GM23338 (cell line): ENCODE measurements at regions not wholly inside any gene's neighbourhood (a gene's known extent, or its start where the extent isn't known, plus 50 kb on each side); places are given as distances from the start of the nearest gene placed in this dataset.

Experiments
- ATAC-seq: fragments of 200-7000 bp; cut with Tn5 transposase; 3 replicates; pipeline ENCODE4 v1.9.1; 2020
- DNase-seq: peaks from one replicate; pipeline ENCODE4 v3.0.0-alpha.2; 2015; ENCODE audit warnings: low spot score
- H2AFZ ChIP-seq: fragments of 200-600 bp; sonication (generic); 2 replicates; pipeline ENCODE4 v1.8.0; 2016; ENCODE audit warnings: antibody characterized with exemption, mild to moderate bottlenecking, moderate library complexity
- H3F3A ChIP-seq: fragments of 200-600 bp; sonication (generic); replicated peaks from 2 replicates; pipeline ENCODE4 v1.8.0; 2017; ENCODE audit warnings: antibody characterized with exemption, mixed run types, low read depth
- H3K27ac ChIP-seq: fragments of 200-600 bp; sonication (generic); 2 replicates; pipeline ENCODE4 v1.6.1; 2016; ENCODE audit warnings: low read depth
- H3K27me3 ChIP-seq: fragments of 200-600 bp; sonication (generic); 2 replicates; pipeline ENCODE4 v1.8.0; 2016; ENCODE audit warnings: mild to moderate bottlenecking, mixed run types, moderate library complexity; ENCODE audit not compliant: insufficient read depth
- H3K36me3 ChIP-seq: fragments of 200-600 bp; sonication (generic); 2 replicates; pipeline ENCODE4 v1.8.0; 2016; ENCODE audit warnings: mild to moderate bottlenecking; ENCODE audit not compliant: insufficient read depth
- H3K4me1 ChIP-seq: fragments of 200-600 bp; sonication (generic); 2 replicates; pipeline ENCODE4 v1.8.0; 2016; ENCODE audit warnings: mild to moderate bottlenecking, moderate library complexity; ENCODE audit not compliant: insufficient read depth
- H3K4me2 ChIP-seq: fragments of 200-600 bp; sonication (generic); 2 replicates; pipeline ENCODE4 v1.7.1; 2017; ENCODE audit warnings: mixed run types
- H3K4me3 ChIP-seq: fragments of 200-600 bp; sonication (generic); 2 replicates; pipeline ENCODE4 v1.6.1; 2016; ENCODE audit warnings: mixed run types
- H3K79me2 ChIP-seq: fragments of 200-600 bp; sonication (generic); replicated peaks from 2 replicates; pipeline ENCODE4 v1.8.0; 2017; ENCODE audit warnings: mild to moderate bottlenecking; ENCODE audit not compliant: insufficient read depth
- H3K9me2 ChIP-seq: fragments of 200-600 bp; sonication (generic); 2 replicates; pipeline ENCODE4 v1.8.0; 2017; ENCODE audit not compliant: insufficient read depth
- H4K20me1 ChIP-seq: fragments of 200-600 bp; sonication (generic); replicated peaks from 2 replicates; pipeline ENCODE4 v1.8.0; 2017; ENCODE audit warnings: mild to moderate bottlenecking; ENCODE audit not compliant: insufficient read depth
- H3K27ac Mint-ChIP-seq: 2 replicates; pipeline ENCODE4 v1.8.0; 2020; ENCODE audit warnings: inconsistent platforms, mild to moderate bottlenecking, moderate library complexity, mixed read lengths
- H3K27me3 Mint-ChIP-seq: 3 replicates; pipeline ENCODE4 v1.8.0; 2022; ENCODE audit warnings: low read depth, mild to moderate bottlenecking, moderate library complexity, mixed read lengths, inconsistent platforms; ENCODE audit not compliant: insufficient read depth, poor library complexity
- H3K36me3 Mint-ChIP-seq: 3 replicates; pipeline ENCODE4 v1.8.0; 2021; ENCODE audit warnings: low read depth, mild to moderate bottlenecking, inconsistent platforms, moderate library complexity, mixed read lengths
- H3K4me1 Mint-ChIP-seq: 3 replicates; pipeline ENCODE4 v1.8.0; 2020; ENCODE audit warnings: mild to moderate bottlenecking, inconsistent platforms, mixed read lengths
- H3K4me3 Mint-ChIP-seq: 3 replicates; pipeline ENCODE4 v1.8.0; 2021; ENCODE audit warnings: moderate library complexity, mild to moderate bottlenecking, inconsistent platforms, mixed read lengths
- H3K9me3 Mint-ChIP-seq: 3 replicates; pipeline ENCODE4 v1.8.0; 2020; ENCODE audit warnings: moderate library complexity, mild to moderate bottlenecking, inconsistent platforms, mixed read lengths
- EZH2 ChIP-seq: fragments of 200-600 bp; sonication (generic); IDR thresholded peaks from one replicate; pipeline ENCODE4 v1.8.0; 2017; ENCODE audit warnings: antibody characterized with exemption, mild to moderate bottlenecking, low read depth; ENCODE audit not compliant: unreplicated experiment
- EZH2phosphoT487 ChIP-seq: fragments of 200-600 bp; sonication (generic); IDR thresholded peaks from one replicate; pipeline ENCODE4 v1.8.1; 2018; ENCODE audit warnings: antibody characterized with exemption; ENCODE audit not compliant: unreplicated experiment
- JUNB ChIP-seq: IDR thresholded peaks from one replicate; pipeline ENCODE4 v1.6.1; 2016; ENCODE audit warnings: antibody characterized with exemption; ENCODE audit not compliant: unreplicated experiment
- POLR2AphosphoS5 ChIP-seq: IDR thresholded peaks from 2 replicates; pipeline ENCODE4 v1.6.1; 2016; ENCODE audit warnings: antibody characterized with exemption, low read depth
- ZNF114 ChIP-seq: fragments of 250-450 bp; sonication (Bioruptor Pico); IDR thresholded peaks from 2 replicates; pipeline ENCODE4 v1.5.0; 2020; ENCODE audit warnings: mild to moderate bottlenecking, moderate library complexity
- ZNF331 ChIP-seq: fragments of 250-450 bp; sonication (Bioruptor Pico); IDR thresholded peaks from 2 replicates; pipeline ENCODE4 v1.5.0; 2020; ENCODE audit warnings: low read depth, mild to moderate bottlenecking, moderate library complexity
- ZNF462 ChIP-seq: fragments of 250-450 bp; sonication (Bioruptor Pico); IDR thresholded peaks from 2 replicates; pipeline ENCODE4 v1.5.0; 2020; ENCODE audit warnings: mild to moderate bottlenecking, moderate library complexity

GRCh38 chr4:178314287-178314686 is 872.0 kb upstream of the AGA start (continued):
- TF ChIP-seq ZNF462 (CRISPR knock-in tag) = no peak
- no peak for TF ChIP-seq ZNF114 (CRISPR knock-in tag)
- no peak for TF ChIP-seq EZH2phosphoT487
- no peak for TF ChIP-seq JUNB

GRCh38 chr4:178316211-178316610 is 874.0 kb upstream of the AGA start:
- no peak overlapping the region for H3K27ac Mint-ChIP-seq
- H3K4me2 ChIP-seq = no peak overlapping the region
- peaks cover 6% of the 10 kb centered on the region; the same call in 2 of the 3 replicates for H3K36me3 Mint-ChIP-seq
- H3K4me3 ChIP-seq = no peak overlapping the region
- H4K20me1 ChIP-seq = no peaks in the 10 kb centered on the region
- H3K4me3 Mint-ChIP-seq = no peak overlapping the region
- ATAC-seq (no peak), DNase-seq (no peak)
- no peak overlapping the region for H3K27ac ChIP-seq
- H3F3A ChIP-seq = no peaks in the 10 kb centered on the region
- no peaks in the 10 kb centered on the region for H3K27me3 Mint-ChIP-seq
- H3K9me2 ChIP-seq = no peaks in the 10 kb centered on the region
- no peak for TF ChIP-seq ZNF114 (CRISPR knock-in tag)
- no peak for TF ChIP-seq POLR2AphosphoS5
- TF ChIP-seq EZH2phosphoT487 = no peak
- no peak for TF ChIP-seq ZNF331 (CRISPR knock-in tag)
- no peak for TF ChIP-seq EZH2
- no peak for TF ChIP-seq ZNF462 (CRISPR knock-in tag)
- no peak overlapping the region for H2AFZ ChIP-seq
- H3K79me2 ChIP-seq = no peaks in the 10 kb centered on the region
- no peaks in the 10 kb centered on the region for H3K27me3 ChIP-seq
- peaks cover 5% of the 10 kb centered on the region; the same call in 2 of the 3 replicates for H3K9me3 Mint-ChIP-seq
- no peaks in the 10 kb centered on the region for H3K4me1 Mint-ChIP-seq
- H3K4me1 ChIP-seq = no peaks in the 10 kb centered on the region
- no peaks in the 10 kb centered on the region for H3K36me3 ChIP-seq
